ENCODE measurements at regions not wholly inside any gene's neighbourhood (a gene's known extent, or its start where the extent isn't known, plus 50 kb on each side); places are given as distances from the start of the nearest gene placed in this dataset.
"Not testable (repeated sequence)": the region's sequence is repeated elsewhere in the genome, so short reads cannot be mapped to it uniquely, and the experiment has no call there.

DNA sequence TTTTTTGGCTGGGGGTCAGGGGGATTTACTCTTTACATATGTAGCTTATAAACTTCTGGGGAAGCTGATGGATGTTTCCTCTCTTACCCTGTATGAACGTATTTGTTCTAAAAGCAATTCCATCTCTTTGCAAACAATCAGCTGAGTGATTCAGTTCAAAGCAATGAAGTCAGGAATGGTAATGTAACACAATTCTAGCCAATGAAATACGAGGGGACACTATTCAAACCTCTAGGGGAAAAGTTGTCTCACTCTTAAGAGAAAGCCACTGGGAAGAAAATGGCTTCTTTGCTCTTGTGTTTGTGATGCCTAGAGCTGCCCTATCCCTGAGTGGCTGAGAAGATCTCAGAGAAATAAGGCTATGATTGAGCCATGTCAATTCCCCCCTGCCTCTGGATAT lies 134.8 kb upstream of the SEMA3C start:
- H3K36me3 Mint-ChIP-seq (ENCODE audit: insufficient read depth, unreplicated experiment) = no peaks in the 10 kb centered on the region
- POLR2A ChIA-PET = no interaction called here
- CTCF ChIA-PET = no interaction called here
- intact Hi-C loops (cut with micrococcal nuclease) = no loop called here
- no peak overlapping the region for H3K27ac Mint-ChIP-seq (ENCODE audit: low read depth, unreplicated experiment)
- no peaks in the 10 kb centered on the region for H3K4me1 Mint-ChIP-seq (ENCODE audit: insufficient read depth, unreplicated experiment)
- H3K9me3 Mint-ChIP-seq (ENCODE audit: unreplicated experiment) = peaks cover 6% of the 10 kb centered on the region
- TF ChIP-seq, protein P1, sequence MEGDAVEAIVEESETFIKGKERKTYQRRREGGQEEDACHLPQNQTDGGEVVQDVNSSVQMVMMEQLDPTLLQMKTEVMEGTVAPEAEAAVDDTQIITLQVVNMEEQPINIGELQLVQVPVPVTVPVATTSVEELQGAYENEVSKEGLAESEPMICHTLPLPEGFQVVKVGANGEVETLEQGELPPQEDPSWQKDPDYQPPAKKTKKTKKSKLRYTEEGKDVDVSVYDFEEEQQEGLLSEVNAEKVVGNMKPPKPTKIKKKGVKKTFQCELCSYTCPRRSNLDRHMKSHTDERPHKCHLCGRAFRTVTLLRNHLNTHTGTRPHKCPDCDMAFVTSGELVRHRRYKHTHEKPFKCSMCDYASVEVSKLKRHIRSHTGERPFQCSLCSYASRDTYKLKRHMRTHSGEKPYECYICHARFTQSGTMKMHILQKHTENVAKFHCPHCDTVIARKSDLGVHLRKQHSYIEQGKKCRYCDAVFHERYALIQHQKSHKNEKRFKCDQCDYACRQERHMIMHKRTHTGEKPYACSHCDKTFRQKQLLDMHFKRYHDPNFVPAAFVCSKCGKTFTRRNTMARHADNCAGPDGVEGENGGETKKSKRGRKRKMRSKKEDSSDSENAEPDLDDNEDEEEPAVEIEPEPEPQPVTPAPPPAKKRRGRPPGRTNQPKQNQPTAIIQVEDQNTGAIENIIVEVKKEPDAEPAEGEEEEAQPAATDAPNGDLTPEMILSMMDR (IDR thresholded peaks at IDR 0.05; ENCODE audit: unreplicated experiment) = no peak
- H3K27me3 Mint-ChIP-seq (ENCODE audit: insufficient read depth, unreplicated experiment) = no peaks in the 10 kb centered on the region
- H3K4me3 Mint-ChIP-seq (ENCODE audit: unreplicated experiment) = no peak overlapping the region
- no peak for DNase-seq (ENCODE audit: unreplicated experiment)
- no TSS peak for BruUV-seq (replicated peaks)

DNA sequence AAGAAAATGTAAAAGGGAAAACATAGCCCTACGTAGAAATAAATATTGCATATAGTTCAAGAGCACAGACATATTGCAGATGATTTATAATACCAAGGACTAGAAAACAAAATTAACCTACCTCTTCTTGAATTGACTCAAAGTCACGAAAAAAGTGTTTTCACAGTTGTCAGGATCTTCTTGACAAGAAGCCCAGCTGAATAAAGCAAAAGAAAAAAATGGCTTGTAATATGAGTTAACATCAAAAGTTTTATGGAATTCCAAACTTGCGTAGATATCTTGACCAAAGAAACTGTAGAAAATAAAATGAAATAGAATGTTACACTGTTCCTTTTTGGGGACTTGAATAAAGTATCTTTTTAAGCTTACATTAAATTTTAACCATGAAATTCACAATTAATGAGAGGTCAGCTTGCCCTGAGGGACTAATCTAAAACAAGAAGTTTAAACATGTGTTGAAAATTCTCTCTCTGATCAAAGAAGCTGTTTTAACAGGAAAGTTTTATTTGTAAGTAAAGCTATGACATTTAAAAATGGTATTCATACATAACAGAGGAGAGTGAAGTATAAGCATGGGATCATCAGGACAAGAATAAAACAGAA lies 133.1 kb upstream of the SEMA3C start:
- intact Hi-C loops (cut with micrococcal nuclease) = no loop called here
- POLR2A ChIA-PET = interaction anchor here (0.6 kb wide), 1 partner anchor 38 kb away, joined by 3 read pairs; no protein-coding TSS in a partner anchor
- TF ChIP-seq, protein P1 (IDR thresholded peaks at IDR 0.05; ENCODE audit: unreplicated experiment) = no peak
- CTCF ChIA-PET = interaction anchor here (0.5 kb wide), 1 partner anchor 132 kb away, joined by 3 read pairs; no protein-coding TSS in a partner anchor
- H3K27ac Mint-ChIP-seq (ENCODE audit: low read depth, unreplicated experiment) = no peak overlapping the region
- H3K4me3 Mint-ChIP-seq (ENCODE audit: unreplicated experiment) = no peak overlapping the region
- H3K4me1 Mint-ChIP-seq (ENCODE audit: insufficient read depth, unreplicated experiment) = no peaks in the 10 kb centered on the region
- H3K36me3 Mint-ChIP-seq (ENCODE audit: insufficient read depth, unreplicated experiment) = no peaks in the 10 kb centered on the region
- no peaks in the 10 kb centered on the region for H3K27me3 Mint-ChIP-seq (ENCODE audit: insufficient read depth, unreplicated experiment)
- H3K9me3 Mint-ChIP-seq (ENCODE audit: unreplicated experiment) = peaks cover 22% of the 10 kb centered on the region
- BruUV-seq (replicated peaks) = no TSS peak
- no peak for DNase-seq (ENCODE audit: unreplicated experiment)

DNA sequence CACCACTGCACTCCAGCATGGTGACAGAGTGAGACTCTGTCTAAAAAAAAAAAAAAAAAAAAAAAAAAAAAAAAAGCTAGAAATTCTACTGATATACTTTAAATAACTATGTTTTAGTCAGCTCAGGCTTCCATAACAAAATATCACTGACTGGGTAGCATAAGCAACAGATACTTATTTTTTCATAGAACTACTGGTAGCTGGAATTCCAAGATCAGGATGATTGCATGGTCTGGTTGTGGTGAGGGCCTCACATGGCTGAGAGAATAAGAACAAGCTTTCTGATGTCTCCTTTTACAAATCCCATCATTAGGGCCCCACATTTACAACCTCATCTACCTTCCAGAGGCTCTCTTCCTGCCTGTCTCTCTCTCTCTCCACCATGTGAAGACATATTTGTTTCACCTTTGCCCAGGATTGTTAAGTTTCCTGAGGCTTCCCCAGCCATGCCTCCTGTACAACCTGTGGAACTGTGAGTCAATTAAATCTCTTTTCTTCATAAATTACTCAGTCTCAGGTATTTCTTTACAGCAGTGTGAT lies 126.7 kb upstream of the SEMA3C start:
- DNase-seq (ENCODE audit: unreplicated experiment) = no peak
- ChIA-PET CTCF (interaction anchor here (1.1 kb wide), 1 partner anchor 30 kb away, joined by 3 read pairs; no protein-coding TSS in a partner anchor), POLR2A (no interaction called here)
- H3K36me3 Mint-ChIP-seq (ENCODE audit: insufficient read depth, unreplicated experiment) = no peaks in the 10 kb centered on the region
- peaks cover 6% of the 10 kb centered on the region for H3K4me1 Mint-ChIP-seq (ENCODE audit: insufficient read depth, unreplicated experiment)
- H3K27ac Mint-ChIP-seq (ENCODE audit: low read depth, unreplicated experiment) = no peak overlapping the region
- H3K4me3 Mint-ChIP-seq (ENCODE audit: unreplicated experiment) = no peak overlapping the region
- intact Hi-C loops (cut with micrococcal nuclease) = no loop called here
- no TSS peak for BruUV-seq (replicated peaks)
- no peaks in the 10 kb centered on the region for H3K27me3 Mint-ChIP-seq (ENCODE audit: insufficient read depth, unreplicated experiment)
- TF ChIP-seq, protein P1 (IDR thresholded peaks at IDR 0.05; ENCODE audit: unreplicated experiment) = no peak
- peaks cover 33% of the 10 kb centered on the region for H3K9me3 Mint-ChIP-seq (ENCODE audit: unreplicated experiment)

DNA sequence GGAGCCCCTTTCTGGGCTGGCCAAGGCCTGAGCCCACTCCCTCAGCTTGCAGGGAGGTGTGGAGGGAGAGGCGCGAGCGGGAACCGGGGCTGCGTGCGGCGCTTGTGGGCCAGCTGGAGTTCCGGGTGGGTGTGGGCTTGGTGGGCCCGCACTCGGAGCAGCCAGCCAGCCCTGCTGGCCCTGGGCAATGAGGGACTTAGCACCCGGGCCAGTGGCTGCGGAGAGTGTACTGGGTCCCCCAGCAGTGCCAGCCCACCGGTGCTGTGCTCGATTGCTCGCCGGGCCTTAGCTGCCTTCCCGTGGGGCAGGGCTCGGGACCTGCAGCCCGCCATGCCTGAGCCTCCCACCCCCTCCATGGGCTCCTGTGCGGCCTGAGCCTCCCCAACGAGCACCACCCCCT lies 123.8 kb upstream of the SEMA3C start:
- H3K4me3 Mint-ChIP-seq (ENCODE audit: unreplicated experiment); H3K27ac Mint-ChIP-seq (ENCODE audit: low read depth, unreplicated experiment); DNase-seq (ENCODE audit: unreplicated experiment); CTCF ChIA-PET; intact Hi-C loops (cut with micrococcal nuclease); H3K27me3 Mint-ChIP-seq (ENCODE audit: insufficient read depth, unreplicated experiment); BruUV-seq (replicated peaks); H3K4me1 Mint-ChIP-seq (ENCODE audit: insufficient read depth, unreplicated experiment); H3K36me3 Mint-ChIP-seq (ENCODE audit: insufficient read depth, unreplicated experiment); POLR2A ChIA-PET: not testable (repeated sequence)
- H3K9me3 Mint-ChIP-seq (ENCODE audit: unreplicated experiment) = peaks cover 19% of the 10 kb centered on the region
